HepG2 (cell line): ENCODE measurements at regions not wholly inside any gene's neighbourhood (a gene's known extent, or its start where the extent isn't known, plus 50 kb on each side); places are given as distances from the start of the nearest gene placed in this dataset.

ENCODE experiments used
- ATAC-seq: fragments of 200-7000 bp; cut with Tn5 transposase; 3 replicates; pipeline ENCODE4 v1.9.1; 2020; ENCODE audit warnings: mild to moderate bottlenecking, moderate library complexity
- BruUV-seq: library from RNA; stranded (reverse); fragments of 400-500 nt; replicated peaks from 2 replicates; lab custom pipeline; 2021; lab: Mats Ljungman, UMichigan
- CTCF ChIA-PET: fragments of 300-600 bp; formaldehyde crosslinking; extraction: SDS; loops from one replicate; lab custom pipeline; 2021; ENCODE audit warnings: low total read pairs, inconsistent platforms, low intra/inter-chr PET ratio; lab: Yijun Ruan, JAX
- POLR2A ChIA-PET: fragments of 350-600 bp; sonication (Branson Sonifier 250); formaldehyde crosslinking; loops from one replicate; lab custom pipeline; 2020; ENCODE audit warnings: antibody characterized with exemption, inconsistent platforms; lab: Yijun Ruan, JAX
- DNase-seq: peaks from one replicate; pipeline ENCODE4 v3.0.0-alpha.2; 2015; ENCODE audit warnings: low spot score
- FAIRE-seq: peaks from 3 replicates; lab custom pipeline; 2011; peaks lifted over from hg19 to GRCh38; lab: Jason Lieb, UNC
- H2AFZ ChIP-seq: one replicate; pipeline ENCODE4 v1.6.1; 2011; ENCODE audit warnings: low read length, inconsistent platforms
- H3K27ac ChIP-seq: fragments of 300-600 bp; 3 replicates; pipeline ENCODE4 v1.8.0; 2011; ENCODE audit warnings: mixed run types, mild to moderate bottlenecking, mixed read lengths, low read length, inconsistent platforms; ENCODE audit not compliant: insufficient read depth; ENCODE audit errors: extremely low read length
- H3K27me3 ChIP-seq, 2 experiments: fragments of 200-600 bp in 1 of 2; 2 replicates in 1 of 2; 3 replicates in 1 of 2; pipeline versions ENCODE4 v1.6.0 to v1.8.0; 2011; ENCODE audit warnings: low read length in 2 of 2, mild to moderate bottlenecking in 2 of 2, moderate library complexity in 2 of 2, inconsistent platforms in 1 of 2; ENCODE audit not compliant: insufficient read depth in 2 of 2, control insufficient read depth in 1 of 2
- H3K36me3 ChIP-seq, 2 experiments: fragments of 200-600 bp in 1 of 2; replicated peaks in 1 of 2; 2 replicates in 1 of 2; 3 replicates in 1 of 2; pipeline versions ENCODE4 v1.5.1 to v1.8.0; 2011; ENCODE audit warnings: low read length in 2 of 2, inconsistent platforms in 1 of 2; ENCODE audit not compliant: insufficient read depth in 2 of 2, control insufficient read depth in 1 of 2
- H3K4me1 ChIP-seq: 2 replicates; pipeline ENCODE4 v1.5.1; 2012; ENCODE audit warnings: low read length, inconsistent platforms; ENCODE audit not compliant: insufficient read depth
- H3K4me2 ChIP-seq: 2 replicates; pipeline ENCODE4 v1.6.0; 2011; ENCODE audit warnings: low read depth, low read length, inconsistent platforms
- H3K4me3 ChIP-seq, 3 experiments: fragments of 200-600 bp in 1 of 3; sonication (generic), shearing (Covaris generic) in 1 of 3; replicated peaks in 1 of 3; 2 replicates each; pipeline ENCODE4 v1.5.1; 2011 to 2016; ENCODE audit warnings: low read length in 3 of 3, inconsistent platforms in 2 of 3, low read depth in 2 of 3, mild to moderate bottlenecking in 2 of 3, control low read depth in 1 of 3, mixed read lengths in 1 of 3; ENCODE audit not compliant: insufficient read depth in 1 of 3
- H3K79me2 ChIP-seq: one replicate; pipeline ENCODE4 v1.6.1; 2011; ENCODE audit warnings: low read length, inconsistent platforms; ENCODE audit not compliant: insufficient read depth
- H3K9ac ChIP-seq: 2 replicates; pipeline ENCODE4 v1.6.0; 2011; ENCODE audit warnings: mild to moderate bottlenecking, low read depth, low read length, inconsistent platforms; ENCODE audit not compliant: insufficient read depth
- H3K9me3 ChIP-seq: 2 replicates; pipeline ENCODE4 v1.5.1; 2012; ENCODE audit warnings: mild to moderate bottlenecking, low read length
- H4K20me1 ChIP-seq: 2 replicates; pipeline ENCODE4 v1.6.0; 2011; ENCODE audit warnings: inconsistent platforms, mild to moderate bottlenecking, low read length, moderate library complexity; ENCODE audit not compliant: insufficient read depth
- ARID4A ChIP-seq: sonication (generic); formaldehyde crosslinking; IDR thresholded peaks from 2 replicates; pipeline ENCODE4 v1.5.0; 2020; ENCODE audit warnings: mild to moderate bottlenecking, missing genetic modification reagents, borderline replicate concordance
- EHMT2 ChIP-seq: fragments of 200-600 bp; sonication (generic); IDR thresholded peaks from 2 replicates; pipeline ENCODE4 v1.7.0; 2017; ENCODE audit warnings: antibody characterized with exemption, low read depth, low read length, borderline replicate concordance
- GPN1 ChIP-seq: sonication (generic); formaldehyde crosslinking; IDR thresholded peaks from 2 replicates; pipeline ENCODE4 v1.5.1; 2020; ENCODE audit warnings: missing genetic modification reagents, borderline replicate concordance
- NFRKB ChIP-seq: fragments of 450-650 bp; IDR thresholded peaks from 2 replicates; pipeline ENCODE4 v1.6.1; 2017
- NR0B2 ChIP-seq: sonication (generic); formaldehyde crosslinking; IDR thresholded peaks from 2 replicates; pipeline ENCODE4 v1.4.0; 2020; ENCODE audit warnings: mild to moderate bottlenecking, missing genetic modification reagents
- TCF12 ChIP-seq, 2 experiments: fragments of 450-650 bp in 1 of 2; sonication (generic) in 1 of 2; formaldehyde crosslinking in 1 of 2; IDR thresholded peaks; 2 replicates each; pipeline versions ENCODE4 v1.6.1 to v1.8.0; 2017 to 2022; ENCODE audit warnings: antibody characterized with exemption in 1 of 2, mild to moderate bottlenecking in 1 of 2, missing genetic modification reagents in 1 of 2, moderate library complexity in 1 of 2
- TCF7L2 ChIP-seq: IDR thresholded peaks from 2 replicates; pipeline ENCODE4 v1.6.1; 2011; ENCODE audit warnings: mild to moderate bottlenecking, low read depth, low read length, moderate library complexity
- TMF1 ChIP-seq: sonication (generic); formaldehyde crosslinking; IDR thresholded peaks from 2 replicates; pipeline ENCODE4 v1.8.1; 2022; ENCODE audit warnings: low read depth, missing genetic modification reagents
- TSC22D2 ChIP-seq: sonication (generic); formaldehyde crosslinking; IDR thresholded peaks from 2 replicates; pipeline ENCODE4 v1.5.1; 2020; ENCODE audit warnings: missing genetic modification reagents, mild to moderate bottlenecking, borderline replicate concordance
- YEATS2 ChIP-seq: sonication (generic); formaldehyde crosslinking; IDR thresholded peaks from 2 replicates; pipeline ENCODE4 v1.4.0; 2020; ENCODE audit warnings: missing genetic modification reagents, borderline replicate concordance
- ZFP82 ChIP-seq: sonication (generic); formaldehyde crosslinking; IDR thresholded peaks from 2 replicates; pipeline ENCODE4 v1.5.1; 2020; ENCODE audit warnings: mild to moderate bottlenecking, missing genetic modification reagents, borderline replicate concordance
- ZMAT3 ChIP-seq: sonication (generic); formaldehyde crosslinking; conservative IDR thresholded peaks from 2 replicates; pipeline ENCODE4 v1.7.0; 2021; ENCODE audit warnings: missing genetic modification reagents
- ZNF17 ChIP-seq: sonication (generic); formaldehyde crosslinking; IDR thresholded peaks from 2 replicates; pipeline ENCODE4 v1.5.0; 2020; ENCODE audit warnings: mild to moderate bottlenecking, missing genetic modification reagents
- ZNF276 ChIP-seq: sonication (generic); formaldehyde crosslinking; IDR thresholded peaks from 2 replicates; pipeline ENCODE4 v1.4.0; 2020; ENCODE audit warnings: mild to moderate bottlenecking, low read depth, missing genetic modification reagents
- ZNF350 ChIP-seq: sonication (generic); formaldehyde crosslinking; IDR thresholded peaks from 2 replicates; pipeline ENCODE4 v1.4.0; 2020; ENCODE audit warnings: mild to moderate bottlenecking, low read depth, missing genetic modification reagents, borderline replicate concordance
- ZNF562 ChIP-seq: sonication (generic); formaldehyde crosslinking; IDR thresholded peaks from 2 replicates; pipeline ENCODE4 v1.8.0; 2022; ENCODE audit warnings: missing genetic modification reagents, borderline replicate concordance
- ZNF670 ChIP-seq: sonication (generic); formaldehyde crosslinking; IDR thresholded peaks from 2 replicates; pipeline ENCODE4 v1.8.0; 2022; ENCODE audit warnings: mild to moderate bottlenecking, missing genetic modification reagents, borderline replicate concordance
- ZNF674 ChIP-seq: sonication (generic); formaldehyde crosslinking; IDR thresholded peaks from 2 replicates; pipeline ENCODE4 v1.5.0; 2020; ENCODE audit warnings: low read depth, mild to moderate bottlenecking, missing genetic modification reagents
- ZNF777 ChIP-seq: sonication (generic); formaldehyde crosslinking; IDR thresholded peaks from 2 replicates; pipeline ENCODE4 v1.4.0; 2020; ENCODE audit warnings: missing genetic modification reagents
- WGBS: methylation state at CpG from one replicate; pipeline ENCODE4 v1.1.6; 2017; ENCODE audit warnings: low lambda C conversion rate; 5-methylcytosine and 5-hydroxymethylcytosine counted together
- in situ Hi-C: cut with HindIII; loops from 2 replicates; pipeline ENCODE4 v1.10.0; 2017; ENCODE audit warnings: low pct_unique_long_range_greater_than_20kb; ENCODE audit not compliant: extremely low pct_ligation_motif_present
- intact Hi-C: fragments of 100-400 bp; cut with micrococcal nuclease; formaldehyde crosslinking; loops from one replicate; pipeline ENCODE4 v1.10.0; 2022; ENCODE audit not compliant: unreplicated experiment

- no peak for TF ChIP-seq ZNF350 (CRISPR knock-in tag)
- TF ChIP-seq YEATS2, result no peak
- TF ChIP-seq ZMAT3 (CRISPR knock-in tag), result no peak
- TF ChIP-seq ZFP82 (CRISPR knock-in tag), result no peak
- TF ChIP-seq EHMT2, result no peak
- no peak for TF ChIP-seq ZNF777 (CRISPR knock-in tag)
- TF ChIP-seq ZNF674 (CRISPR knock-in tag), result no peak
- no peak for TF ChIP-seq TCF7L2
- TF ChIP-seq ZNF17 (CRISPR knock-in tag), result no peak
- no peak for TF ChIP-seq GPN1
- no peak for TF ChIP-seq ARID4A (CRISPR knock-in tag)
- TF ChIP-seq TSC22D2 (CRISPR knock-in tag), result no peak
- TF ChIP-seq ZNF670 (CRISPR knock-in tag), result no peak
- TF ChIP-seq TCF12 (IDR thresholded peaks at IDR 0.05), result no peak
- TF ChIP-seq TCF12 (CRISPR knock-in tag; IDR thresholded peaks at IDR 0.05), result no peak
- TF ChIP-seq ZNF276 (CRISPR knock-in tag), result no peak
- no peak for TF ChIP-seq NR0B2
- TF ChIP-seq ZNF562 (CRISPR knock-in tag), result no peak
- no peak for TF ChIP-seq TMF1 (CRISPR knock-in tag)
- TF ChIP-seq NFRKB, result no peak
- TF ChIP-seq, all 625 proteins: peak for 0
- H3K79me2 ChIP-seq, result no peaks in the 10 kb centered on the region
- H3K9me3 ChIP-seq, result no peaks in the 10 kb centered on the region
- no TSS peak for BruUV-seq
- no peak overlapping the region for H2AFZ ChIP-seq
- no peak overlapping the region for H3K9ac ChIP-seq
- ATAC-seq (no peak), DNase-seq (no peak), FAIRE-seq (no peak)
- no peak overlapping the region for H3K4me2 ChIP-seq
- H3K27ac ChIP-seq, result no peak overlapping the region
- in situ Hi-C loops, result loop anchor here (25.0 kb wide), 1 partner anchor 1139 kb away; no protein-coding TSS in a partner anchor
- no peaks in the 10 kb centered on the region for H3K27me3 ChIP-seq
- H3K4me1 ChIP-seq, result no peaks in the 10 kb centered on the region
- intact Hi-C loops, result loop anchor here (5.0 kb wide), 1 partner anchor 389 kb away; no protein-coding TSS in a partner anchor
- WGBS, result 48% methylated on average over 7 of the region's 8 CpGs
- no peaks in the 10 kb centered on the region for H4K20me1 ChIP-seq
- ChIA-PET CTCF (no interaction called here), POLR2A (no interaction called here)
- no peaks in the 10 kb centered on the region for H3K36me3 ChIP-seq
- H3K4me3 ChIP-seq, result no peak overlapping the region
Measured at GRCh38 chrX:65598559-65599147, 64.1 kb upstream of the LAS1L start.
